NCI-H1105 (cell line): ENCODE measurements at regions not wholly inside any gene's neighbourhood (a gene's known extent, or its start where the extent isn't known, plus 50 kb on each side); places are given as distances from the start of the nearest gene placed in this dataset.

Experiments used
- DNase-seq: peaks from one replicate; lab custom pipeline; 2025; lab: John Stamatoyannopoulos, UW

- no peak for DNase-seq
Observed at GRCh38 chr5:60374409-60374808, 325.6 kb downstream of the DEPDC1B start.

GRCh38 chr5:60372786-60373185, 327.2 kb downstream of the DEPDC1B start:
- no peak for DNase-seq

- DNase-seq, result no peak
Observed at GRCh38 chr5:60371065-60371464, 328.9 kb downstream of the DEPDC1B start.

GRCh38 chr5:60370508-60370907, 329.5 kb downstream of the DEPDC1B start:
- no peak for DNase-seq

- no peak for DNase-seq
Observed at GRCh38 chr5:60369391-60369790, 330.6 kb downstream of the DEPDC1B start.

GRCh38 chr5:60368100-60368499, 331.9 kb downstream of the DEPDC1B start:
- no peak for DNase-seq

- DNase-seq, result no peak
Observed at GRCh38 chr5:60366489-60366888, 333.5 kb downstream of the DEPDC1B start.

GRCh38 chr5:60365001-60365400, 335.0 kb downstream of the DEPDC1B start:
- DNase-seq, result no peak

- no peak for DNase-seq
Observed at GRCh38 chr5:60362158-60362557, 337.8 kb downstream of the DEPDC1B start.

GRCh38 chr5:60360355-60360754, 339.6 kb downstream of the DEPDC1B start:
- no peak for DNase-seq

- no peak for DNase-seq
Observed at GRCh38 chr5:60357302-60357701, 342.7 kb downstream of the DEPDC1B start.

GRCh38 chr5:60356745-60357144, 343.2 kb downstream of the DEPDC1B start:
- no peak for DNase-seq

GRCh38 chr5:60355181-60355580, 344.8 kb downstream of the DEPDC1B start:
- no peak for DNase-seq

GRCh38 chr5:60354311-60354710, 345.7 kb downstream of the DEPDC1B start:
- DNase-seq, result no peak

- DNase-seq, result no peak
Observed at GRCh38 chr5:60352992-60353599, 346.9 kb downstream of the DEPDC1B start.

GRCh38 chr5:60350794-60351193, 349.2 kb downstream of the DEPDC1B start:
- no peak for DNase-seq

- no peak for DNase-seq
Observed at GRCh38 chr5:60349891-60350415, 350.0 kb downstream of the DEPDC1B start.

GRCh38 chr5:60346393-60346792, 353.6 kb downstream of the DEPDC1B start:
- DNase-seq, result no peak

- no peak for DNase-seq
Observed at GRCh38 chr5:60343102-60343501, 356.9 kb downstream of the DEPDC1B start.

- DNase-seq, result no peak
Observed at GRCh38 chr5:60340965-60341471, 358.9 kb downstream of the DEPDC1B start.

GRCh38 chr5:60340326-60340725, 359.6 kb downstream of the DEPDC1B start:
- no peak for DNase-seq

GRCh38 chr5:60339691-60340201, 360.2 kb downstream of the DEPDC1B start:
- no peak for DNase-seq

GRCh38 chr5:60338846-60339245, 361.1 kb downstream of the DEPDC1B start:
- DNase-seq, result no peak

GRCh38 chr5:60336491-60336890, 363.5 kb downstream of the DEPDC1B start:
- no peak for DNase-seq
